ENCODE measurements at regions not wholly inside any gene's neighbourhood (a gene's known extent, or its start where the extent isn't known, plus 50 kb on each side); places are given as distances from the start of the nearest gene placed in this dataset.

DNA sequence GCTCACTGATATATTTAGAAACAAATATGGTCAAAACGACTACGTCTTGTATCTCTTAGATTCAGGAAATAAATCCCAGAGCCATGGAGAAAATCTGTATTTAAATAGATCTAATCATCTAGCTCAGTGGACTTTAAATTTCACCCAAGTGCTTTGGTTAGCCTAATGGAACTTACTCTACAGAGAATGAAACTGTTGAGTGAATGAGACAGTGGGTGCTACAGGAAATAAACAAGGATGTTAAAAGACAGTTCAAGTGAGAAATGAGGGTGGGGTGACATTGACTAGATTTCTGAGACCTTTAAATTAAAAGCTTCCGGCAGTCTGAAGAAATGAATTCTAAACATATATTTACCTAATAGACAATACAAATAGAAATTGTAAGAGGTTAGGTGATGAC lies 2197.0 kb downstream of the ARAP2 start:
- Histone ChIP-seq H3K79me2 (ENCODE audit: insufficient read depth, low read length) (no peaks in the 10 kb centered on the region), H4K20me1 (ENCODE audit: insufficient read depth, low read length, poor library complexity, severe bottlenecking) (no peaks in the 10 kb centered on the region), H3K4me3 (ENCODE audit: low read length, poor library complexity, severe bottlenecking) (no peak overlapping the region), H3K4me1 (ENCODE audit: insufficient read depth, low read length, poor library complexity, severe bottlenecking) (no peaks in the 10 kb centered on the region), H3K9me3 (ENCODE audit: insufficient read depth, low read depth, low read length) (no peaks in the 10 kb centered on the region), H2AFZ (ENCODE audit: low read length) (no peak overlapping the region), H3K27me3 (ENCODE audit: insufficient read depth, low read length, poor library complexity, severe bottlenecking) (no peaks in the 10 kb centered on the region), H3K36me3 (ENCODE audit: insufficient read depth, low read length) (no peaks in the 10 kb centered on the region), H3K9ac (ENCODE audit: low read depth, low read length, poor library complexity, severe bottlenecking) (no peak overlapping the region), H3K4me2 (ENCODE audit: low read depth, low read length, poor library complexity, severe bottlenecking) (no peak overlapping the region), H3F3A (ENCODE audit: low read depth) (no peaks in the 10 kb centered on the region), H3K9me2 (replicated peaks; ENCODE audit: low read depth, low read length) (no peaks in the 10 kb centered on the region)
- no peak for TF ChIP-seq EZH2phosphoT487 (IDR thresholded peaks at IDR 0.05; ENCODE audit: borderline replicate concordance)
- TF ChIP-seq, protein P1, sequence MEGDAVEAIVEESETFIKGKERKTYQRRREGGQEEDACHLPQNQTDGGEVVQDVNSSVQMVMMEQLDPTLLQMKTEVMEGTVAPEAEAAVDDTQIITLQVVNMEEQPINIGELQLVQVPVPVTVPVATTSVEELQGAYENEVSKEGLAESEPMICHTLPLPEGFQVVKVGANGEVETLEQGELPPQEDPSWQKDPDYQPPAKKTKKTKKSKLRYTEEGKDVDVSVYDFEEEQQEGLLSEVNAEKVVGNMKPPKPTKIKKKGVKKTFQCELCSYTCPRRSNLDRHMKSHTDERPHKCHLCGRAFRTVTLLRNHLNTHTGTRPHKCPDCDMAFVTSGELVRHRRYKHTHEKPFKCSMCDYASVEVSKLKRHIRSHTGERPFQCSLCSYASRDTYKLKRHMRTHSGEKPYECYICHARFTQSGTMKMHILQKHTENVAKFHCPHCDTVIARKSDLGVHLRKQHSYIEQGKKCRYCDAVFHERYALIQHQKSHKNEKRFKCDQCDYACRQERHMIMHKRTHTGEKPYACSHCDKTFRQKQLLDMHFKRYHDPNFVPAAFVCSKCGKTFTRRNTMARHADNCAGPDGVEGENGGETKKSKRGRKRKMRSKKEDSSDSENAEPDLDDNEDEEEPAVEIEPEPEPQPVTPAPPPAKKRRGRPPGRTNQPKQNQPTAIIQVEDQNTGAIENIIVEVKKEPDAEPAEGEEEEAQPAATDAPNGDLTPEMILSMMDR (conservative IDR thresholded peaks at IDR 0.05; ENCODE audit: low read length): no peak

DNA sequence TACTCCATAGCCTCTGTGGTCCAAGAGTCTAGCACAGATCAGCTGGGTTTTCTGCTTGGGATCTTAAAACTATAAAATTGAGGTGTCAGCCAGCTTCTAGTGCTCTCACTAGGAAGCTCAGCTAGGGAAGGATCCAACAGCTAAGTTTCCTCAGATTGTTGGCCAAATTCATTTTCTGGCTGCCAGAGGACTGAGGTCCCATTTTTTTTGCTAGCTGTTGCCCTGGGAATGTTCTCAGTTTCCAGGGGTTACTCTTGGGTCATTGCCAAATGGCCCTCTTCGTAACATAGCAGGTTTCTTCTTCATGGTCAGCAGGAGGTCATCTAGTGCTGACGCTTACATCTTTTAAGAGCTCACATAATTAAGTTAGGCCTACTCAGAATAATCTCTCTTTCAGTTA lies 2178.2 kb downstream of the ARAP2 start:
- H3K4me1 ChIP-seq (ENCODE audit: insufficient read depth, low read length, poor library complexity, severe bottlenecking): no peaks in the 10 kb centered on the region
- H3K36me3 ChIP-seq (ENCODE audit: insufficient read depth, low read length): no peaks in the 10 kb centered on the region
- H3K27me3 ChIP-seq (ENCODE audit: insufficient read depth, low read length, poor library complexity, severe bottlenecking): no peaks in the 10 kb centered on the region
- no peaks in the 10 kb centered on the region for H3K9me3 ChIP-seq (ENCODE audit: insufficient read depth, low read depth, low read length)
- no peak overlapping the region for H2AFZ ChIP-seq (ENCODE audit: low read length)
- H4K20me1 ChIP-seq (ENCODE audit: insufficient read depth, low read length, poor library complexity, severe bottlenecking): no peaks in the 10 kb centered on the region
- H3K4me3 ChIP-seq (ENCODE audit: low read length, poor library complexity, severe bottlenecking): no peak overlapping the region
- no peaks in the 10 kb centered on the region for H3K79me2 ChIP-seq (ENCODE audit: insufficient read depth, low read length)
- no peak overlapping the region for H3K9ac ChIP-seq (ENCODE audit: low read depth, low read length, poor library complexity, severe bottlenecking)
- no peak for TF ChIP-seq EZH2phosphoT487 (IDR thresholded peaks at IDR 0.05; ENCODE audit: borderline replicate concordance)
- TF ChIP-seq, protein P1 (conservative IDR thresholded peaks at IDR 0.05; ENCODE audit: low read length): no peak
- no peaks in the 10 kb centered on the region for H3K9me2 ChIP-seq (replicated peaks; ENCODE audit: low read depth, low read length)
- H3K4me2 ChIP-seq (ENCODE audit: low read depth, low read length, poor library complexity, severe bottlenecking): no peak overlapping the region
- H3F3A ChIP-seq (ENCODE audit: low read depth): no peaks in the 10 kb centered on the region

DNA sequence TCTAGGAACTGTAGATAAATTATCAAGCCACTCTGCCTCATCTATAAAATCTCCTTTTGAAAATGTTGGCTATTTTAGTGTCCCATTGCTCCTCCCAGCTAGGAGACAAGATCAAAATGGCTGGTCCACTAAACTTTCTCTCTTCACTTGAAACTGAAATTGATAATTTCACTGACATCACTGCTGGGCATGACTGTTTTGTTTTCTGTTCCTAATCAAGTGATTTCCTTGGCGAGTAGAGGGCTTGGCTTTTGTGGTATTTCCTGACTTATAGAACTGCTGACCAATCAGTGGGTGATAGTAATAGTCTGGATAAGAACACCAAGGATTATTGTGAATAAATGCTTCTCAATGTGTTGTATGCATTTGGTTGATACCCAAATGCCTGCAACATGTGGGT lies 2152.9 kb downstream of the ARAP2 start:
- no peaks in the 10 kb centered on the region for H3F3A ChIP-seq (ENCODE audit: low read depth)
- no peaks in the 10 kb centered on the region for H4K20me1 ChIP-seq (ENCODE audit: insufficient read depth, low read length, poor library complexity, severe bottlenecking)
- no peak overlapping the region for H3K9ac ChIP-seq (ENCODE audit: low read depth, low read length, poor library complexity, severe bottlenecking)
- no peaks in the 10 kb centered on the region for H3K79me2 ChIP-seq (ENCODE audit: insufficient read depth, low read length)
- no peaks in the 10 kb centered on the region for H3K9me3 ChIP-seq (ENCODE audit: insufficient read depth, low read depth, low read length)
- H3K4me2 ChIP-seq (ENCODE audit: low read depth, low read length, poor library complexity, severe bottlenecking): no peak overlapping the region
- no peak overlapping the region for H3K4me3 ChIP-seq (ENCODE audit: low read length, poor library complexity, severe bottlenecking)
- no peak for TF ChIP-seq EZH2phosphoT487 (IDR thresholded peaks at IDR 0.05; ENCODE audit: borderline replicate concordance)
- TF ChIP-seq, protein P1 (conservative IDR thresholded peaks at IDR 0.05; ENCODE audit: low read length): no peak
- H3K27me3 ChIP-seq (ENCODE audit: insufficient read depth, low read length, poor library complexity, severe bottlenecking): no peaks in the 10 kb centered on the region
- no peaks in the 10 kb centered on the region for H3K9me2 ChIP-seq (replicated peaks; ENCODE audit: low read depth, low read length)
- H2AFZ ChIP-seq (ENCODE audit: low read length): no peak overlapping the region
- H3K36me3 ChIP-seq (ENCODE audit: insufficient read depth, low read length): no peaks in the 10 kb centered on the region
- no peaks in the 10 kb centered on the region for H3K4me1 ChIP-seq (ENCODE audit: insufficient read depth, low read length, poor library complexity, severe bottlenecking)

Data from Loucy (cell line).